Upper lobe of right lung (tissue), 1 donor: ENCODE measurements at regions not wholly inside any gene's neighbourhood (a gene's known extent, or its start where the extent isn't known, plus 50 kb on each side); places are given as distances from the start of the nearest gene placed in this dataset.

Experiments
- ATAC-seq: fragments of 200-7000 bp; cut with Tn5 transposase; one replicate; pipeline ENCODE4 v1.9.1; 2020; ENCODE audit warnings: mild to moderate bottlenecking, moderate library complexity
- DNase-seq: peaks from one replicate; pipeline ENCODE4 v3.0.0-alpha.2; 2020
- H3K27ac ChIP-seq: fragments of 200-600 bp; one replicate; pipeline ENCODE4 v1.8.0; 2022
- H3K27me3 ChIP-seq: fragments of 200-600 bp; one replicate; pipeline ENCODE4 v1.8.0; 2022; ENCODE audit warnings: mild to moderate bottlenecking
- H3K36me3 ChIP-seq: fragments of 200-600 bp; one replicate; pipeline ENCODE4 v1.8.0; 2022
- H3K4me1 ChIP-seq: fragments of 200-600 bp; one replicate; pipeline ENCODE4 v1.8.0; 2022
- H3K4me3 ChIP-seq: fragments of 200-600 bp; one replicate; pipeline ENCODE4 v1.8.0; 2022; ENCODE audit warnings: mild to moderate bottlenecking
- H3K9me3 ChIP-seq: fragments of 200-600 bp; one replicate; pipeline ENCODE4 v1.8.0; 2022
- CTCF ChIP-seq: fragments of 200-600 bp; IDR thresholded peaks from one replicate; pipeline ENCODE4 v1.8.0; 2022; ENCODE audit warnings: antibody characterized with exemption
- intact Hi-C: fragments of 100-400 bp; cut with DNase I; formaldehyde crosslinking; loops from one replicate; pipeline ENCODE4 v1.11.0; 2022
- donor health status: DM: no; HTN: yes; CAD: no; lungs with severe emphysema.

- Histone ChIP-seq H3K36me3 (no peaks in the 10 kb centered on the region), H3K9me3 (no peaks in the 10 kb centered on the region), H3K4me1 (no peaks in the 10 kb centered on the region), H3K27ac (no peak overlapping the region), H3K4me3 (no peak overlapping the region), H3K27me3 (peaks cover 16% of the 10 kb centered on the region)
- DNase-seq (no peak), ATAC-seq (no peak)
- no peak for TF ChIP-seq CTCF
- intact Hi-C loops = no loop called here
Observed at GRCh38 chr10:133031541-133032125, 56.1 kb upstream of the ADGRA1 start.

- H3K36me3 ChIP-seq = no peaks in the 10 kb centered on the region
- peaks cover 18% of the 10 kb centered on the region for H3K27me3 ChIP-seq
- no peak for DNase-seq
- intact Hi-C loops = no loop called here
- H3K4me3 ChIP-seq = no peak overlapping the region
- H3K9me3 ChIP-seq = no peaks in the 10 kb centered on the region
- TF ChIP-seq CTCF = no peak
- ATAC-seq = peak; percentile 19
- no peak overlapping the region for H3K27ac ChIP-seq
- H3K4me1 ChIP-seq = no peaks in the 10 kb centered on the region
Observed at GRCh38 chr10:133030781-133031180, 56.9 kb upstream of the ADGRA1 start.

GRCh38 chr10:133030126-133030525 lies 57.6 kb upstream of the ADGRA1 start:
- TF ChIP-seq CTCF = no peak
- DNase-seq (no peak), ATAC-seq (no peak)
- Histone ChIP-seq H3K9me3 (no peaks in the 10 kb centered on the region), H3K27ac (no peak overlapping the region), H3K4me3 (no peak overlapping the region), H3K36me3 (no peaks in the 10 kb centered on the region), H3K4me1 (no peaks in the 10 kb centered on the region), H3K27me3 (peaks cover 23% of the 10 kb centered on the region)
- intact Hi-C loops = no loop called here

GRCh38 chr10:133028956-133029355 lies 58.8 kb upstream of the ADGRA1 start:
- intact Hi-C loops = no loop called here
- Histone ChIP-seq H3K9me3 (no peaks in the 10 kb centered on the region), H3K27ac (no peak overlapping the region), H3K36me3 (no peaks in the 10 kb centered on the region), H3K4me3 (no peak overlapping the region), H3K4me1 (no peaks in the 10 kb centered on the region), H3K27me3 (peaks cover 23% of the 10 kb centered on the region)
- DNase-seq = no peak
- TF ChIP-seq CTCF = no peak
- ATAC-seq = no peak

GRCh38 chr10:133028158-133028557 lies 59.6 kb upstream of the ADGRA1 start:
- H3K9me3 ChIP-seq = no peaks in the 10 kb centered on the region
- DNase-seq (no peak), ATAC-seq (no peak)
- peaks cover 23% of the 10 kb centered on the region for H3K27me3 ChIP-seq
- TF ChIP-seq CTCF = no peak
- no peaks in the 10 kb centered on the region for H3K4me1 ChIP-seq
- H3K4me3 ChIP-seq = no peak overlapping the region
- H3K36me3 ChIP-seq = no peaks in the 10 kb centered on the region
- no peak overlapping the region for H3K27ac ChIP-seq
- intact Hi-C loops = no loop called here

GRCh38 chr10:133027482-133027881 lies 60.2 kb upstream of the ADGRA1 start:
- no peaks in the 10 kb centered on the region for H3K4me1 ChIP-seq
- no peak overlapping the region for H3K27ac ChIP-seq
- no peak for TF ChIP-seq CTCF
- peaks cover 23% of the 10 kb centered on the region for H3K27me3 ChIP-seq
- no peaks in the 10 kb centered on the region for H3K36me3 ChIP-seq
- ATAC-seq (no peak), DNase-seq (no peak)
- H3K4me3 ChIP-seq = no peak overlapping the region
- intact Hi-C loops = no loop called here
- no peaks in the 10 kb centered on the region for H3K9me3 ChIP-seq
